GM19099 (cell line): ENCODE measurements at regions not wholly inside any gene's neighbourhood (a gene's known extent, or its start where the extent isn't known, plus 50 kb on each side); places are given as distances from the start of the nearest gene placed in this dataset.

ENCODE experiments used
- POLR2A ChIP-seq: IDR thresholded peaks from 3 replicates; pipeline ENCODE4 v1.6.1; 2011; ENCODE audit warnings: low read depth; ENCODE audit not compliant: insufficient read length; ENCODE audit errors: extremely low read depth

DNA sequence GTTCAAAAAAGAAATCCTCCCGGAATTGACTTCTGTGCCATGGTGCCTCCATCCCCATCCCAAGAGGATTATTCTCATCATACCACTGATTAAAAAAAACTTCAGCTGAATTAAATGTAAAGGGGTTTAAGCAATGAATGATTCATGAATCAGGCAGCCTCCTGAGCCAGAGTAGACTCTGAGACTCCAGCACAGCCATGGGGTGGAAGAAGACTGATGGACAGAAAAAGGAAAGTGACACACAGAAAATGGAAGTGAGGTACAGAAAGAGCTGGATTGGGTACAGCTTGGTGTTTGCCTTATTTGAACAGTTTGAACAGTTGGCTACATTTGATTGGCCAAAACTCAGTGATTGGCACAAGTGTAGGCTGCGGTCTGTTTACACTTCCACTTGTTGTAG, 224.8 kb upstream of the ATP10A start:
- TF ChIP-seq POLR2A: no peak

DNA sequence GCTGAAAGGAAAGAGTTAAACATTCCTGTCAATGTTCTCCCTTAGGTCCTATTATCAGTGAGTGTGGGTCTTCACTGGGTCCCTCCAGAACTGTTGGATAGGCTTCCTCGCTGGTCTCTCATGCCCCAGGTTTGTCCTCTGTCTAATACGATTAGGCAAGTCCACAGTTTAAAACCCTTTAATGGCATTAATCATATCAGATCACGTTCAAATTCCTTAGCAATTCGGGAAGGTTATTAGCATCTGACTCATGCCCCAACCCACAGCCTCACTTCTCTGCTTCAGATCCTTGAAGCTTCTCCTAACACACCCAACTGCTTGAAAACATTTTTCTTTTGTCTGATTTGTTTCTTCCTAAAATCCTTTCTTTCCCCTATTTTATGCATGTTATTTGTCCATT, 224.3 kb upstream of the ATP10A start:
- no peak for TF ChIP-seq POLR2A

DNA sequence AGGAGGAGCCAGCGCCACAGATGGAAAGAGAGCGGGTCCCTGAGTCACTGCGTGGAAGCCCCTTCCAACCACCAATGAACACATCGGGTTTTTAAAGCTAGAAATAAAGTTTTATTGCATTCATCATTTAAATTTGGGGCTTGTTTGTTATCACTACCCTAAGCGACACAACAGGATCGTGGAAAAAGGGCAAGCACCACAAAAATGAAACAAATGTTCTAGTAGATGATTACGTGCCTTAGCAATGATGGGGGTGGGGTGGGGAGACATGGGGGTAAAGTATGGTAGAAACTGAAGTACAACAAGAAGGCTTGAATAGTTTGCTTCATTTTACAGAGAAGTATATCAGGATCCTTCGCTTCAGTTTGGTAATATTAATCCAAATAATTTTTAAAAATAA, 221.6 kb upstream of the ATP10A start:
- no peak for TF ChIP-seq POLR2A

- no peak for TF ChIP-seq POLR2A
Measured at GRCh38 chr15:26083896-26084295, 220.8 kb upstream of the ATP10A start.

GRCh38 chr15:26083457-26083856, 220.3 kb upstream of the ATP10A start:
- no peak for TF ChIP-seq POLR2A

GRCh38 chr15:26082221-26083109, 219.3 kb upstream of the ATP10A start:
- peak; percentile 55 for TF ChIP-seq POLR2A

DNA sequence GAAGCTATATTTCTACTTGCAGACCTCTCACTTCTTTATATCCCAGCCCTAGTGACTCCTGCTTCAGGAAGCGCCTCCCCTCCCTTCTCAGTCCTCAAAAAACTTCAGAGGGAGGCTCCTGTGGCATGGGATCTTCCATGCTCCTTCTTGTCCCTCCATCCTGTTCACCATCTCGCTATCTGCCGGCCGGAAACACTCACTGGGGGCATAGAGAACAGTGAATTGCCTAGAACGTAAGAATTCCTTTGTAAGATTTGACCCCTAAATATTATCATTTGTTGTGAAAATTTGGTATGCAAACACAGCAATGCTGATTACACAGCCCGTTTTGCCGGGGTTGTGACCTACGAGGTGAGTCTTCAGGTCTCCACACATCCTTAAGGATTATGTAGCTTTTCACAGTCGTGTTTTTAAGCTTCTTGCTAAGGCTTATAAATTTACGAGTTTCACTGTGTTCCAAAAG, 218.7 kb upstream of the ATP10A start:
- no peak for TF ChIP-seq POLR2A

DNA sequence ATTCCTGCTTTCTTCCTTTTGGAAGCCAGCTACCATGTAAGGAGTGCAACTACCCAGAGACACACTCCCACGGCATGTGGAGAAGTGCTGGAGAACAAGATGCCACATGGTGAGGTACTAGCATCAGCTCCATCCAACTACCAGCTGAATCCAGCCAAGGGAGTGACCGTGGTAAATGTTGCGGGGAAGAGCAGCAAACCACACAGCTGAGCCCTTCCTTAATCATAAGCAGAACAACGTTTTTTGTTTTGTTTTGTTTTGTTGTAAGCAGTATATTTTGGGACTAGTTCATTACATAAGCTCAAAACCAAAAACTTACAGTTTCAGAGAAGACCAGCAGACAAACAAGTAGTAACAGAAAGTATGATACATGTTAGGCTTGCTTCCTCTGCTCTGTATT, 212.6 kb upstream of the ATP10A start:
- TF ChIP-seq POLR2A: no peak

- TF ChIP-seq POLR2A: no peak
Measured at GRCh38 chr15:26073430-26074333, 210.6 kb upstream of the ATP10A start.

GRCh38 chr15:26070095-26070532, 207.0 kb upstream of the ATP10A start:
- TF ChIP-seq POLR2A: no peak

DNA sequence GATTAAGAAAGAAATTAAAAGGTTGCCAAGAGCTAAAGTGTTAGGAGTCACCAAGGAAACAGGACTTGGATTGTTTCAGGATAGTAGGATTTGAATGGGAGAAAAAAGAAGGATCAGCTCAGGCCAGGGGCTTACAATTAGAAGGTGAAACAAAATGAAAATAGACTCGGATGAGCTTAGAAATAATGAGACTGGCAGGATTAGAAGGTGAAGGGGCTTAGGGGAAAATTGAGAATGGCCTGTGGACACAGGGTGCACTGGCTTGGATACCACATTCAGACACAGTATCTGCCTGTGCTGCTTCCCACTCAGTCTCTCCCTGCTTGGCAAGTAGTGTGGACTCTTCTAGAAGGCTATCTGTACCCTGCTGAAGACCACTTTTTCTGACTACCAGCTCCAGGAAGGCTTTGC, 206.1 kb upstream of the ATP10A start:
- no peak for TF ChIP-seq POLR2A

DNA sequence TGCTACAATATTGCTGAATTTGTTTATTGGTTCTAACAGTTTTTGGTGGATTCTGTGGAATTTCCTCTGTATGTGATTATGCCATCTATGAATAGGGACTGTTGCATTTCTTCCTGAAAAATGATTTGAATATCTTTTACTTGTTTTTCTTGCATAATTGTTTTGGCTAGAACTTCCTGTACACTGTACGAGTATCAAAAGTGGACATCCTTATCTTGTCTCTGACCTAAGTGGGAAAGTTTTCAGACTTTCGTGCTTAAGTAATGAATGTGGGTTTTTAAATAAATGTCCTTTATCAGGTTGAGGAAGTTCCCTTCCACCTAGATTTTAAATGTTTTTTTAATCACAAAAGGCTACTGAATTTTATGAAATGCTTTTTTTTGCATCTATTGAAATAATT, 203.8 kb upstream of the ATP10A start:
- no peak for TF ChIP-seq POLR2A

DNA sequence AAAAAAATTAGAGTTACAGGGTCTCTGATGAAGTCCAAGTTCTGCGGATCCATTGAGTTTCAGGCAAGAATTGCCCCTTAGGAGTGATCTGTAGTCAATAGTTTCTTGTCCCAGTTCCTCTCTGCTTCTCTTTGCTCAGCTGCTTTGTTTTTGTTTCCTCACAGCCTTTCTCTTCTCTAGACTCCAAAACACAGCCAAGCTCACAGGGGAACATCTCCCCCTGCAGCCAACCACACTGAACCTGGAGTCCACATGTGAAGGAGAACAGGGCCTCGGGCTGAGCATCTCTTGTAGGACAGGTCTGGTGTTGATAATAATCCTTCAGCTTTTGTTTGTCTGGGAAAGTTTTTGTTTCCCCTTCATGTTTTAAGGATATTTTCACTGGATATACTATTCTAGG, 202.6 kb upstream of the ATP10A start:
- no peak for TF ChIP-seq POLR2A

- no peak for TF ChIP-seq POLR2A
Measured at GRCh38 chr15:26061248-26061647, 198.1 kb upstream of the ATP10A start.
